IMR-90 (cell line): ENCODE measurements at regions not wholly inside any gene's neighbourhood (a gene's known extent, or its start where the extent isn't known, plus 50 kb on each side); places are given as distances from the start of the nearest gene placed in this dataset.

Experiments used
- ATAC-seq: fragments of 200-7000 bp; cut with Tn5 transposase; 2 replicates; pipeline ENCODE4 v1.9.1; 2020; ENCODE audit warnings: low read depth, mild to moderate bottlenecking, moderate library complexity
- BruUV-seq: library from RNA; stranded (reverse); fragments of 400-500 nt; replicated peaks from 2 replicates; lab custom pipeline; 2021; lab: Mats Ljungman, UMichigan
- CTCF ChIA-PET: fragments of 300-600 bp; formaldehyde crosslinking; extraction: SDS; loops from one replicate; lab custom pipeline; 2021; ENCODE audit warnings: antibody characterized with exemption; lab: Yijun Ruan, JAX
- POLR2A ChIA-PET: fragments of 300-600 bp; sonication (Branson Sonifier 250); formaldehyde crosslinking; loops from one replicate; lab custom pipeline; 2022; ENCODE audit warnings: antibody characterized with exemption; ENCODE audit not compliant: unreplicated experiment; lab: Charles Lee
- DNase-seq: peaks from one replicate; pipeline ENCODE4 v3.0.0; 2013
- H2AFZ ChIP-seq: replicated peaks from 2 replicates; pipeline ENCODE3; 2013; ENCODE audit warnings: low read length, mild to moderate bottlenecking; ENCODE audit not compliant: poor library complexity
- H2AK5ac ChIP-seq: 2 replicates; pipeline ENCODE4 v1.6.1; 2013; ENCODE audit warnings: low read depth, low read length, inconsistent platforms
- H2AK9ac ChIP-seq: replicated peaks from 2 replicates; pipeline ENCODE3; 2013; ENCODE audit warnings: mild to moderate bottlenecking, low read depth, low read length, moderate library complexity; ENCODE audit not compliant: poor library complexity
- H2BK120ac ChIP-seq: 2 replicates; pipeline ENCODE4 v1.6.1; 2013; ENCODE audit warnings: low read depth, low read length, inconsistent platforms
- H2BK15ac ChIP-seq: 3 replicates; pipeline ENCODE4 v1.6.1; 2013; ENCODE audit warnings: low read depth, low read length, inconsistent platforms
- H2BK20ac ChIP-seq: 2 replicates; pipeline ENCODE4 v1.6.1; 2013; ENCODE audit warnings: low read depth, mild to moderate bottlenecking, inconsistent platforms, low read length, moderate library complexity
- H2BK5ac ChIP-seq: 2 replicates; pipeline ENCODE4 v1.6.1; 2013; ENCODE audit warnings: mild to moderate bottlenecking, low read depth, low read length, inconsistent platforms; ENCODE audit not compliant: poor library complexity, severe bottlenecking
- H3K14ac ChIP-seq: replicated peaks from 2 replicates; pipeline ENCODE4 v1.6.1; 2013; ENCODE audit warnings: low read depth, low read length, inconsistent platforms
- H3K18ac ChIP-seq: 2 replicates; pipeline ENCODE4 v1.6.1; 2013; ENCODE audit warnings: low read depth, low read length, control low read depth
- H3K23ac ChIP-seq: 2 replicates; pipeline ENCODE4 v1.6.1; 2013; ENCODE audit warnings: low read depth, low read length, inconsistent platforms
- H3K27ac ChIP-seq: 2 replicates; pipeline ENCODE4 v1.5.1; 2013; ENCODE audit warnings: mild to moderate bottlenecking, control low read depth, low read length; ENCODE audit not compliant: insufficient read depth
- H3K27me3 ChIP-seq: 2 replicates; pipeline ENCODE4 v1.6.1; 2013; ENCODE audit warnings: low read length; ENCODE audit not compliant: control insufficient read depth, insufficient read depth
- H3K36me3 ChIP-seq: 2 replicates; pipeline ENCODE4 v1.6.1; 2013; ENCODE audit warnings: low read length, mixed read lengths; ENCODE audit not compliant: control insufficient read depth, insufficient read depth
- H3K4ac ChIP-seq: 2 replicates; pipeline ENCODE4 v1.6.1; 2013; ENCODE audit warnings: low read depth, low read length, inconsistent platforms
- H3K4me1 ChIP-seq: 2 replicates; pipeline ENCODE4 v1.6.1; 2013; ENCODE audit warnings: low read length, mixed read lengths; ENCODE audit not compliant: control insufficient read depth, insufficient read depth
- H3K4me2 ChIP-seq: 2 replicates; pipeline ENCODE4 v1.6.1; 2013; ENCODE audit warnings: low read depth, mild to moderate bottlenecking, control low read depth, low read length, moderate library complexity
- H3K4me3 ChIP-seq: 2 replicates; pipeline ENCODE4 v1.5.1; 2013; ENCODE audit warnings: low read depth, mild to moderate bottlenecking, control low read depth, low read length, moderate library complexity; ENCODE audit not compliant: insufficient read depth
- H3K56ac ChIP-seq: 2 replicates; pipeline ENCODE4 v1.6.1; 2013; ENCODE audit warnings: low read length, inconsistent platforms; ENCODE audit not compliant: insufficient read depth; ENCODE audit errors: extremely low read depth
- H3K79me1 ChIP-seq, 2 experiments: 2 replicates each; pipeline ENCODE4 v1.6.1; 2013; ENCODE audit warnings: low read length in 2 of 2, inconsistent platforms in 1 of 2, low read depth in 1 of 2
- H3K9ac ChIP-seq: 2 replicates; pipeline ENCODE4 v1.6.1; 2013; ENCODE audit warnings: low read depth, low read length, control low read depth
- H3K9me1 ChIP-seq: 2 replicates; pipeline ENCODE4 v1.6.1; 2013; ENCODE audit warnings: low read length, inconsistent platforms; ENCODE audit not compliant: insufficient read depth
- H3K9me3 ChIP-seq: 2 replicates; pipeline ENCODE4 v1.6.1; 2013; ENCODE audit warnings: low read length; ENCODE audit not compliant: control insufficient read depth, insufficient read depth
- H4K20me1 ChIP-seq: 2 replicates; pipeline ENCODE4 v1.6.1; 2013; ENCODE audit warnings: low read length, inconsistent platforms; ENCODE audit not compliant: insufficient read depth
- H4K5ac ChIP-seq: 2 replicates; pipeline ENCODE4 v1.6.1; 2013; ENCODE audit warnings: mild to moderate bottlenecking, low read depth, low read length, control low read depth
- H4K8ac ChIP-seq, 2 experiments: 2 replicates each; pipeline ENCODE4 v1.6.1; 2013; ENCODE audit warnings: low read depth in 2 of 2, low read length in 2 of 2, control low read depth in 1 of 2, inconsistent platforms in 1 of 2
- H4K91ac ChIP-seq: 2 replicates; pipeline ENCODE4 v1.6.1; 2013; ENCODE audit warnings: low read depth, low read length, inconsistent platforms; ENCODE audit not compliant: insufficient read depth
- BHLHE40 ChIP-seq: fragments of 150-350 bp; IDR thresholded peaks from 2 replicates; pipeline ENCODE4 v1.6.1; 2016; ENCODE audit warnings: mild to moderate bottlenecking, low read depth, low read length
- CEBPB ChIP-seq: IDR thresholded peaks from 2 replicates; pipeline ENCODE4 v1.6.1; 2012; ENCODE audit warnings: low read depth, low read length, improper control_type of control experiment
- CHD1 ChIP-seq: IDR thresholded peaks from 2 replicates; pipeline ENCODE4 v1.6.1; 2012; ENCODE audit warnings: low read depth, low read length, improper control_type of control experiment
- CTCF ChIP-seq: conservative IDR thresholded peaks from 2 replicates; pipeline ENCODE4 v1.5.1; 2012; ENCODE audit warnings: mild to moderate bottlenecking, low read depth, low read length, improper control_type of control experiment
- ELK1 ChIP-seq: fragments of 150-350 bp; IDR thresholded peaks from 2 replicates; pipeline ENCODE4 v1.6.1; 2016; ENCODE audit warnings: low read depth, mild to moderate bottlenecking, low read length, moderate library complexity, borderline replicate concordance
- FOS ChIP-seq: fragments of 150-350 bp; IDR thresholded peaks from 2 replicates; pipeline ENCODE4 v1.6.1; 2016; ENCODE audit warnings: low read depth, low read length
- MAFK ChIP-seq: IDR thresholded peaks from 2 replicates; pipeline ENCODE4 v1.6.1; 2012; ENCODE audit warnings: low read depth, low read length, improper control_type of control experiment
- MAZ ChIP-seq: IDR thresholded peaks from 2 replicates; pipeline ENCODE4 v1.6.1; 2012; ENCODE audit warnings: low read depth, mild to moderate bottlenecking, low read length, improper control_type of control experiment, moderate library complexity, borderline replicate concordance
- MXI1 ChIP-seq: IDR thresholded peaks from 2 replicates; pipeline ENCODE4 v1.6.1; 2012; ENCODE audit warnings: low read depth, mild to moderate bottlenecking, low read length, moderate library complexity, borderline replicate concordance
- NFE2L2 ChIP-seq: fragments of 150-350 bp; IDR thresholded peaks from 2 replicates; pipeline ENCODE4 v1.6.1; 2016; ENCODE audit warnings: low read depth, mild to moderate bottlenecking, low read length
- POLR2A ChIP-seq: IDR thresholded peaks from 2 replicates; pipeline ENCODE4 v1.6.1; 2012; ENCODE audit warnings: mild to moderate bottlenecking, low read depth, low read length
- RAD21 ChIP-seq: IDR thresholded peaks from 2 replicates; pipeline ENCODE4 v1.6.1; 2012; ENCODE audit warnings: low read length, improper control_type of control experiment
- RCOR1 ChIP-seq: IDR thresholded peaks from 2 replicates; pipeline ENCODE4 v1.6.1; 2012; ENCODE audit warnings: mild to moderate bottlenecking, low read length, improper control_type of control experiment; ENCODE audit not compliant: insufficient replicate concordance
- RFX5 ChIP-seq: IDR thresholded peaks from 2 replicates; pipeline ENCODE4 v1.8.0; 2012; ENCODE audit warnings: low read depth, mild to moderate bottlenecking, low read length, moderate library complexity
- SMC3 ChIP-seq: fragments of 150-350 bp; IDR thresholded peaks from 2 replicates; pipeline ENCODE4 v1.6.1; 2016; ENCODE audit warnings: low read depth, mild to moderate bottlenecking, antibody characterized with exemption, low read length, moderate library complexity
- WGBS, 2 experiments: methylation state at CpG; one replicate each; pipeline versions ENCODE4 v1.1.5 to v1.1.7; 2013; ENCODE audit warnings: missing lambda C conversion rate in 2 of 2; ENCODE audit not compliant: insufficient read length in 1 of 2; ENCODE audit errors: extremely low coverage in 2 of 2; 5-methylcytosine and 5-hydroxymethylcytosine counted together
- dilution Hi-C: fragments of 300-500 bp; cut with HindIII; formaldehyde crosslinking; loops from one replicate; pipeline ENCODE4 v1.14.3; 2018; ENCODE audit warnings: low sequenced_read_pairs; ENCODE audit not compliant: unreplicated experiment
- in situ Hi-C: fragments of 300-500 bp; cut with MboI; formaldehyde crosslinking; loops from 3 replicates; pipeline ENCODE4 v1.14.3; 2019; ENCODE audit warnings: low sequenced_read_pairs, inconsistent platforms, mixed read lengths
- intact Hi-C: fragments of 100-400 bp; cut with micrococcal nuclease; formaldehyde crosslinking; loops from 2 replicates; pipeline ENCODE4 v1.10.0; 2022
- TF ChIP-seq, protein P1 (sequence below): fragments of 150-350 bp; IDR thresholded peaks from 2 replicates; pipeline ENCODE4 v1.6.1; 2017; ENCODE audit warnings: mild to moderate bottlenecking, antibody characterized with exemption, low read length, low read depth

DNA sequence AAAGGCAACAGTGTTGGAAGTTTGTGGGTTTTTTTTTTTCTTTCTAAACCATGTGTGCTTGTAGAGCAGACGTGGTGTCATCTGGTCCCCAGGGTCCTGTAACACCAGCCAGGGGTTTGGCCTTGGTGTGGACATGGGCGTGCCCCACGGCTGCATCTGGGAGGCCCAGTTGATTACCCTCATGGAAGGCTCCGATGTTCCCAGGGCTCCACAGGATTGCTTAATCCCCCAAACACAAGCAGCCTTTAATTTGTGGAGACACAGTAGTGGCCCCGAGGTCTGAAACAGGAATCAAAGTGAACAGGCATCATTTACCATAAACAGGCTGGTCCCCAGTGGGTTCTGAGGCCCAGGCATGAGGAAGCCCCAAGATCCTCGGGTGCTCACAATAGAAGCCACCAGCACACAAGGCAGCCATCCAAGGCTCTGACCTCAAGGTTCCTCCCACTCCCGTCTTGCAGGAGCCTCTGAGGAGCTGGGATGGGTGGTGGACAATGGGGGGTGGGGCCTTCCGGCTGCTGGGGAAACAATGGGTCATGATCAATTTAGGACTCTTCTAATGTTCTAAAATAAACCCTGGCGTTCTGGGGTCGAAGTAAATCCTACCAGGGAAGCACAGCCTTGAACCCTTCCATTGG, 115.0 kb upstream of the CD82 start:
- WGBS, 2 experiments: 80% methylated on average over 1 of the region's 10 CpGs; no CpG with 5 or more reads in 1 of the 2 experiments
- H3K14ac ChIP-seq: no peak overlapping the region

More for the DNA sequence above, 115.0 kb upstream of the CD82 start:
- ATAC-seq: no peak
- POLR2A ChIA-PET: no interaction called here
- CTCF ChIA-PET: no interaction called here
- Histone ChIP-seq H3K23ac (no peak overlapping the region), H2BK120ac (no peak overlapping the region), H3K4me3 (no peak overlapping the region), H4K8ac (no peak overlapping the region), H3K9me3 (no peaks in the 10 kb centered on the region), H3K4ac (no peak overlapping the region), H4K20me1 (no peaks in the 10 kb centered on the region), H4K5ac (no peak overlapping the region), H3K9ac (no peak overlapping the region), H3K9me1 (no peaks in the 10 kb centered on the region), H4K91ac (no peak overlapping the region), H2AK5ac (no peak overlapping the region), H3K27me3 (peaks cover 10% of the 10 kb centered on the region), H3K56ac (no peak overlapping the region), H2BK20ac (no peak overlapping the region), H3K36me3 (no peaks in the 10 kb centered on the region), H3K79me1 (no peaks in the 10 kb centered on the region), H3K4me1 (no peaks in the 10 kb centered on the region), H2AK9ac (no peak overlapping the region), H3K27ac (no peak overlapping the region), H2BK5ac (no peak overlapping the region), H2BK15ac (no peak overlapping the region), H2AFZ (no peak overlapping the region), H3K4me2 (no peak overlapping the region), H3K18ac (no peak overlapping the region)
- BruUV-seq: no TSS peak
- TF ChIP-seq CHD1 (no peak), POLR2A (no peak), MXI1 (no peak), MAZ (no peak), NFE2L2 (no peak), MAFK (no peak), SMC3 (no peak), BHLHE40 (no peak), ELK1 (no peak), RCOR1 (no peak), RFX5 (no peak), CTCF (no peak), FOS (no peak), RAD21 (no peak), CEBPB (no peak)
- TF ChIP-seq, protein P1, sequence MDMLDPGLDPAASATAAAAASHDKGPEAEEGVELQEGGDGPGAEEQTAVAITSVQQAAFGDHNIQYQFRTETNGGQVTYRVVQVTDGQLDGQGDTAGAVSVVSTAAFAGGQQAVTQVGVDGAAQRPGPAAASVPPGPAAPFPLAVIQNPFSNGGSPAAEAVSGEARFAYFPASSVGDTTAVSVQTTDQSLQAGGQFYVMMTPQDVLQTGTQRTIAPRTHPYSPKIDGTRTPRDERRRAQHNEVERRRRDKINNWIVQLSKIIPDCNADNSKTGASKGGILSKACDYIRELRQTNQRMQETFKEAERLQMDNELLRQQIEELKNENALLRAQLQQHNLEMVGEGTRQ: no peak
- intact Hi-C loops: no loop called here
- in situ Hi-C loops: no loop called here
- no peak for DNase-seq
- dilution Hi-C loops: no loop called here
